ENCODE measurements at regions not wholly inside any gene's neighbourhood (a gene's known extent, or its start where the extent isn't known, plus 50 kb on each side); places are given as distances from the start of the nearest gene placed in this dataset.

DNA sequence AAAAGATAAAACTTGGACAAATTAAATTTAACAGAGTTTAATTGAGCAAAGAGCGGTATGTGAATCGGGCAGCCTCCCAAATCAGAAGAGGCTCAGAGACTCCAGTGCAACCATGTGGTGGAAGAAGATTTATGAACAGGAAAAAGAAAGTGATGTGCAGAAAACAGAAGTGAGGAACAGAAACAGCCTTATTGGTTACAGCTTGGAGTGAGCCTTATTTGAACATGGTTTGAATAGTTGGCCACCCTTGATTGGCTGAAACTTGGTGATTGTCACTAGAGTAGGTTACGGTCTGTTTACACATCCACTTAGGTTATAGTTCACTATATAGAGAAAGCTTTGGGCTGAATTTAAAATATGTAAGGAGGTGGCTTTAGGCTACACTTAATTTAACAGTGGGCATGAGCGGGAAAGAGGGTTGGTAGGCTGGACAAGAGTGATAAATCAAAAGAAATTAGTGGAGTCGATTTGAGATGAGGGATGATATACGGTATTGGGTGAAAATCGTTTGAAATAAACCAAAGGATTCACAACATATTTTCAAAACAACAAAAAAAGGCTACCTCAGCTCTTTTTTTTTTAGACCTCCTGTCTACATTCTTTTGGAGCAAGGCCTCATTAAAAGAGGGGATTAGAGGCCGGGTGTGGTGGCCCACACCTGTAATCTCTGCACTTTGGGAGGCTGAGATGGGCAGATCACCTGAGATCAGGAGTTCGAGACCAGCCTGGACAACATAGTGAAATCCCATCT, 84.3 kb upstream of the PREP start:
- no peak overlapping the region for H3K27ac ChIP-seq
- H3K4me1 ChIP-seq = peaks cover 0 to 4% of the 10 kb centered on the region in 2 donors
- H3K4me3 ChIP-seq = no peak overlapping the region
- in situ Hi-C loops (cut with MboI; ENCODE audit: low sequenced_read_pairs in 4 of 4) = loop anchor here in 3 of 4 donors (10.0 kb wide), 2 partner anchors 738 to 818 kb away; no protein-coding TSS in a partner anchor
- no peaks in the 10 kb centered on the region for H3K27me3 ChIP-seq
- DNase-seq (no peak), ATAC-seq (no peak)
- no peaks in the 10 kb centered on the region for H3K36me3 ChIP-seq
- H3K9me3 ChIP-seq = no peaks in the 10 kb centered on the region
- intact Hi-C loops (cut with DNase I; ENCODE audit: low total_unique reads) = loop anchor here (5.0 to 10.0 kb wide), 3 partner anchors 508 to 735 kb away; partner anchors contain the start of gene PRDM1
- no peak for TF ChIP-seq POLR2A (IDR thresholded peaks at IDR 0.05)
- TF ChIP-seq, protein P1, sequence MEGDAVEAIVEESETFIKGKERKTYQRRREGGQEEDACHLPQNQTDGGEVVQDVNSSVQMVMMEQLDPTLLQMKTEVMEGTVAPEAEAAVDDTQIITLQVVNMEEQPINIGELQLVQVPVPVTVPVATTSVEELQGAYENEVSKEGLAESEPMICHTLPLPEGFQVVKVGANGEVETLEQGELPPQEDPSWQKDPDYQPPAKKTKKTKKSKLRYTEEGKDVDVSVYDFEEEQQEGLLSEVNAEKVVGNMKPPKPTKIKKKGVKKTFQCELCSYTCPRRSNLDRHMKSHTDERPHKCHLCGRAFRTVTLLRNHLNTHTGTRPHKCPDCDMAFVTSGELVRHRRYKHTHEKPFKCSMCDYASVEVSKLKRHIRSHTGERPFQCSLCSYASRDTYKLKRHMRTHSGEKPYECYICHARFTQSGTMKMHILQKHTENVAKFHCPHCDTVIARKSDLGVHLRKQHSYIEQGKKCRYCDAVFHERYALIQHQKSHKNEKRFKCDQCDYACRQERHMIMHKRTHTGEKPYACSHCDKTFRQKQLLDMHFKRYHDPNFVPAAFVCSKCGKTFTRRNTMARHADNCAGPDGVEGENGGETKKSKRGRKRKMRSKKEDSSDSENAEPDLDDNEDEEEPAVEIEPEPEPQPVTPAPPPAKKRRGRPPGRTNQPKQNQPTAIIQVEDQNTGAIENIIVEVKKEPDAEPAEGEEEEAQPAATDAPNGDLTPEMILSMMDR (IDR thresholded peaks at IDR 0.05 in 4 of 5, conservative IDR thresholded peaks at IDR 0.05 in 1 of 5) = no peak

DNA sequence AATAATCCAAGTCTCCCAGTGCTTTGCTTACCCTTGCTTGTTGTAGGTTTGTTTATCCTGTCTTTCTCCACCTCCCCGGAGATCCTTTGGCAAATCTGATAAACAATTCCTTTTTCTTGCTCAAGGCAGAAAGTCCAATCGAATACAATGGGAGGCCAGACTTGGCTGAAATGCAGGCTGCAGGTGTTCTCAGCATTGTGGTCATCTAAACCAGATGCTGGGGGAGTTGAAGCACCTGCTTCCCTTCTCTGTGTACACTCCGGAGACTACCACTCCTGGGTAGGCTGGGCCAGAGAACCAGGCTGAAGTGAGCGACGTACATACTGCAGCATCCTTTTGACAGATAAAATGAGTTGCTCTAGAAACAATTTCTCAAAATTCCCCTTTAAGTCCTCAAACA, 82.6 kb upstream of the PREP start:
- Histone ChIP-seq H3K36me3 (no peaks in the 10 kb centered on the region), H3K9me3 (no peaks in the 10 kb centered on the region), H3K4me1 (peaks cover 0 to 3% of the 10 kb centered on the region in 2 donors), H3K27ac (no peak overlapping the region), H3K27me3 (no peaks in the 10 kb centered on the region), H3K4me3 (no peak overlapping the region)
- ATAC-seq (no peak), DNase-seq (no peak)
- in situ Hi-C loops (cut with MboI; ENCODE audit: low sequenced_read_pairs in 4 of 4) = loop anchor here in 3 of 4 donors (10.0 kb wide), 2 partner anchors 739 to 819 kb away; no protein-coding TSS in a partner anchor
- TF ChIP-seq, protein P1 (IDR thresholded peaks at IDR 0.05 in 4 of 5, conservative IDR thresholded peaks at IDR 0.05 in 1 of 5) = no peak
- no peak for TF ChIP-seq POLR2A (IDR thresholded peaks at IDR 0.05)
- intact Hi-C loops (cut with DNase I; ENCODE audit: low total_unique reads) = loop anchor here (5.0 to 10.0 kb wide), 3 partner anchors 509 to 737 kb away; partner anchors contain the start of gene PRDM1

DNA sequence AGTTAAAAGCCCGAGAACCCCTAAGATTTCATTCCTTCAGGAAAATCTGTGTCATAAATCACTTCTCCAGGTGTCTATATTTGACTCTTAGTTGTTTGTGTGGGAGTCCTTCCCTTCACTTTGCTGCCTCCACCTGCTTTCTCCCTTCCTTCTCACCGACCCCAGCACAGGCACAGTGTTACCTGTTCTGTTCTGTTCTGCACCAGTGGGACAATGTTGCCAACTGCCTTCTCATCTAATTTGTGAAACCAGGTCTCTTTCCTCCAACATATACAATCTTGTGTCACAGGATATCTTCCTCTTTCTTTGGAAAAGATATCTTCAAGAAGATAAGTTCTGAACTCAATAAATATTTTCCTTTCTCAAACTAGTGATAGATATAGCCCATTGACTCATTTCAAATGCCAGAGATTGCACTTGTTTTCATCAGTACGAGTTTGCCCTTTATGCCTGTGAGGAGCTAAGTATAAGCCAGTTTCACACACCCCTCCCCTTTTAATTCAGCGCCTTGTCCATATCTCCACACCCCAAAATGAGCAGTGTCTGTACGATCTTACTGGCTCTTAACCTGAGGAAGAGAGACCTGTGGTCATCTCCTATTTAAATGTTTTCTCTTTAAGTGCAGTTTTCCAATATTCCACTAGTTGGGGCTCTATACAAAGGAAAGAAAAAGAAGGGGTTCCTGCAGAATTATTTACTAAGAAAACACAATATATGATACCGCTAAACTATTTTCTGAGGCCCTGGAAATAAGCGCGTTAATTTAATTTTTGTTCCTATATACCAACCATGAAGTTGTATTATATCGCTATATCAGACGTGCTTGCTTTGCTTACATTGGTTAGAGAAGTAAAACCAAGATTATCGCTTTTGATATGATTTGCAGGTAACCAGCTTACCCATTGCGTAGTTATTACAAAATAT, 81.6 kb upstream of the PREP start:
- H3K36me3 ChIP-seq = no peaks in the 10 kb centered on the region
- DNase-seq (no peak), ATAC-seq (peak in 1 of 2 donors; percentile 46)
- intact Hi-C loops (cut with DNase I; ENCODE audit: low total_unique reads) (loop anchor here (1.0 to 10.0 kb wide), 4 partner anchors 510 to 817 kb away; partner anchors contain the start of gene PRDM1), in situ Hi-C loops (cut with MboI; ENCODE audit: low sequenced_read_pairs in 4 of 4) (loop anchor here in 3 of 4 donors (10.0 kb wide), 2 partner anchors 740 to 820 kb away; no protein-coding TSS in a partner anchor)
- TF ChIP-seq, protein P1 (IDR thresholded peaks at IDR 0.05 in 4 of 5, conservative IDR thresholded peaks at IDR 0.05 in 1 of 5) = peak; percentile 61 to 89 (median 77)
- TF ChIP-seq POLR2A (IDR thresholded peaks at IDR 0.05) = no peak
- H3K4me1 ChIP-seq = peaks cover 0 to 3% of the 10 kb centered on the region in 2 donors
- no peaks in the 10 kb centered on the region for H3K9me3 ChIP-seq
- H3K27ac ChIP-seq = no peak overlapping the region
- no peak overlapping the region for H3K4me3 ChIP-seq
- no peaks in the 10 kb centered on the region for H3K27me3 ChIP-seq

DNA sequence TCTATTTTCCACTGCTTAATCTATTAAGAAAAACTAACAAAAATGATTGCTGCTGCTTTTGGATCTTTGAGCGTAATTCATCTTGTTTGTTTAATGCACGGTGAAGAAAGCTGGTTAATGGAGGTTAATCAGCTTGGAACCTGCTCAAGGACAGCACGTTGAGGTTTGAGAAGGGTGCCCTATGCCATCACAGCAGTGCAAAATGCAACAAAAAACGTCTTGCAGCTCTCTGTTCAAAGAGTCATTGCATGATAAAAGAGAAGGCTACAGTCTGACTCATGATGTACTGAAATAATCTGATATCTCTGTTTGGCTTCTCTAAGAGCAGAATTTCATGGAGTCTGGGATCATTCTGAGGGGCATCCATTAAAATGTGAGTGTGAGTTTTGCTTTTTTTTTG, 80.6 kb upstream of the PREP start:
- ATAC-seq = no peak
- Histone ChIP-seq H3K36me3 (no peaks in the 10 kb centered on the region), H3K27me3 (no peaks in the 10 kb centered on the region), H3K4me3 (no peak overlapping the region), H3K9me3 (no peaks in the 10 kb centered on the region), H3K4me1 (no peaks in the 10 kb centered on the region), H3K27ac (no peak overlapping the region)
- no peak for DNase-seq
- TF ChIP-seq, protein P1 (IDR thresholded peaks at IDR 0.05 in 4 of 5, conservative IDR thresholded peaks at IDR 0.05 in 1 of 5) = no peak
- no peak for TF ChIP-seq POLR2A (IDR thresholded peaks at IDR 0.05)
- in situ Hi-C loops (cut with MboI; ENCODE audit: low sequenced_read_pairs in 4 of 4) (loop anchor here in 3 of 4 donors (10.0 kb wide), 2 partner anchors 741 to 821 kb away; no protein-coding TSS in a partner anchor), intact Hi-C loops (cut with DNase I; ENCODE audit: low total_unique reads) (loop anchor here (10.0 kb wide), 2 partner anchors 511 to 601 kb away; partner anchors contain the start of gene PRDM1)

All from gastrocnemius medialis (tissue), 4 donors.